ENCODE measurements at regions not wholly inside any gene's neighbourhood (a gene's known extent, or its start where the extent isn't known, plus 50 kb on each side); places are given as distances from the start of the nearest gene placed in this dataset.
"Not testable (repeated sequence)": the region's sequence is repeated elsewhere in the genome, so short reads cannot be mapped to it uniquely, and the experiment has no call there.

- no peak for DNase-seq
Observed at GRCh38 chr12:131364903-131365820, 345.7 kb upstream of the SFSWAP start.

GRCh38 chr12:131365821-131366260, 345.0 kb upstream of the SFSWAP start:
- no peak for DNase-seq

- no peak for DNase-seq
Observed at GRCh38 chr12:131366261-131366871, 344.5 kb upstream of the SFSWAP start.

GRCh38 chr12:131367067-131367982, 343.6 kb upstream of the SFSWAP start:
- not testable (repeated sequence) for DNase-seq

- DNase-seq = no peak
Observed at GRCh38 chr12:131367983-131368667, 342.8 kb upstream of the SFSWAP start.

- DNase-seq = no peak
Observed at GRCh38 chr12:131368668-131369071, 342.2 kb upstream of the SFSWAP start.

- DNase-seq = no peak
Observed at GRCh38 chr12:131369094-131369845, 341.6 kb upstream of the SFSWAP start.

- no peak for DNase-seq
Observed at GRCh38 chr12:131370321-131370720, 340.6 kb upstream of the SFSWAP start.

GRCh38 chr12:131370791-131371347, 340.0 kb upstream of the SFSWAP start:
- DNase-seq = no peak

GRCh38 chr12:131371401-131372170, 339.3 kb upstream of the SFSWAP start:
- DNase-seq = no peak

- DNase-seq = no peak
Observed at GRCh38 chr12:131372171-131372475, 338.8 kb upstream of the SFSWAP start.

GRCh38 chr12:131372706-131373195, 338.1 kb upstream of the SFSWAP start:
- DNase-seq = no peak

- no peak for DNase-seq
Observed at GRCh38 chr12:131375261-131375971, 335.5 kb upstream of the SFSWAP start.

- no peak for DNase-seq
Observed at GRCh38 chr12:131375972-131376345, 334.9 kb upstream of the SFSWAP start.

- DNase-seq = no peak
Observed at GRCh38 chr12:131378176-131378842, 332.6 kb upstream of the SFSWAP start.

GRCh38 chr12:131378861-131379665, 331.8 kb upstream of the SFSWAP start:
- no peak for DNase-seq

- DNase-seq = no peak
Observed at GRCh38 chr12:131379738-131380137, 331.2 kb upstream of the SFSWAP start.

- no peak for DNase-seq
Observed at GRCh38 chr12:131380220-131380964, 330.5 kb upstream of the SFSWAP start.

Data from stimulated activated CD4-positive, alpha-beta T cell treated with anti-CD3 and anti-CD28 coated beads, Interleukin-12 subunit alpha, Interleukin-12 subunit beta, amount 100 ng/mL, for 4 hours (primary cell).